ENCODE measurements at regions not wholly inside any gene's neighbourhood (a gene's known extent, or its start where the extent isn't known, plus 50 kb on each side); places are given as distances from the start of the nearest gene placed in this dataset.

- Histone ChIP-seq H3K4me2 (ENCODE audit: control insufficient read depth, extremely low read depth, insufficient read depth, low read depth, low read length) (no peak overlapping the region), H3K27me3 (ENCODE audit: control insufficient read depth, extremely low read depth, insufficient read depth, low read length) (no peaks in the 10 kb centered on the region), H3K9ac (ENCODE audit: control insufficient read depth, extremely low read depth, insufficient read depth, low read length) (no peak overlapping the region), H3K79me2 (ENCODE audit: control insufficient read depth, insufficient read depth, low read length) (no peaks in the 10 kb centered on the region), H4K20me1 (ENCODE audit: control insufficient read depth, extremely low read depth, insufficient read depth, low read length) (no peaks in the 10 kb centered on the region), H3K9me3 (ENCODE audit: control insufficient read depth, low read depth, low read length) (no peaks in the 10 kb centered on the region), H3K4me1 (ENCODE audit: control insufficient read depth, extremely low read depth, insufficient read depth, low read length) (no peaks in the 10 kb centered on the region), H3K27ac (ENCODE audit: control insufficient read depth, insufficient read depth, low read length) (no peak overlapping the region), H2AFZ (ENCODE audit: control insufficient read depth, low read length) (no peak overlapping the region), H3K4me3 (ENCODE audit: control insufficient read depth in 2 of 3, extremely low read depth in 1 of 3, insufficient read depth in 2 of 3, low read depth in 1 of 3, low read length in 3 of 3) (no peak overlapping the region), H3K9me1 (ENCODE audit: control insufficient read depth, extremely low read depth, insufficient read depth, low read length) (no peaks in the 10 kb centered on the region), H3K36me3 (ENCODE audit: control insufficient read depth in 2 of 2, extremely low read depth in 1 of 2, insufficient read depth in 2 of 2, low read length in 2 of 2) (no peaks in the 10 kb centered on the region)
- dilution Hi-C loops (cut with MboI; ENCODE audit: extremely low pct_ligation_motif_present, low sequenced_read_pairs), result no loop called here
- DNase-seq (ENCODE audit: low read depth, low spot score) (no peak), FAIRE-seq (no peak)
- no peak for TF ChIP-seq EZH2 (IDR thresholded peaks at IDR 0.05; ENCODE audit: low read length)
- TF ChIP-seq, protein P1, sequence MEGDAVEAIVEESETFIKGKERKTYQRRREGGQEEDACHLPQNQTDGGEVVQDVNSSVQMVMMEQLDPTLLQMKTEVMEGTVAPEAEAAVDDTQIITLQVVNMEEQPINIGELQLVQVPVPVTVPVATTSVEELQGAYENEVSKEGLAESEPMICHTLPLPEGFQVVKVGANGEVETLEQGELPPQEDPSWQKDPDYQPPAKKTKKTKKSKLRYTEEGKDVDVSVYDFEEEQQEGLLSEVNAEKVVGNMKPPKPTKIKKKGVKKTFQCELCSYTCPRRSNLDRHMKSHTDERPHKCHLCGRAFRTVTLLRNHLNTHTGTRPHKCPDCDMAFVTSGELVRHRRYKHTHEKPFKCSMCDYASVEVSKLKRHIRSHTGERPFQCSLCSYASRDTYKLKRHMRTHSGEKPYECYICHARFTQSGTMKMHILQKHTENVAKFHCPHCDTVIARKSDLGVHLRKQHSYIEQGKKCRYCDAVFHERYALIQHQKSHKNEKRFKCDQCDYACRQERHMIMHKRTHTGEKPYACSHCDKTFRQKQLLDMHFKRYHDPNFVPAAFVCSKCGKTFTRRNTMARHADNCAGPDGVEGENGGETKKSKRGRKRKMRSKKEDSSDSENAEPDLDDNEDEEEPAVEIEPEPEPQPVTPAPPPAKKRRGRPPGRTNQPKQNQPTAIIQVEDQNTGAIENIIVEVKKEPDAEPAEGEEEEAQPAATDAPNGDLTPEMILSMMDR (optimal IDR thresholded peaks at IDR 0.05 in 1 of 3, IDR thresholded peaks at IDR 0.05 in 1 of 3, conservative IDR thresholded peaks at IDR 0.05 in 1 of 3; ENCODE audit: extremely low read depth in 1 of 3, insufficient read depth in 2 of 3, low read length in 3 of 3), result no peak
Observed at GRCh38 chr2:184026961-184027360, 571.4 kb upstream of the ZNF804A start.

DNA sequence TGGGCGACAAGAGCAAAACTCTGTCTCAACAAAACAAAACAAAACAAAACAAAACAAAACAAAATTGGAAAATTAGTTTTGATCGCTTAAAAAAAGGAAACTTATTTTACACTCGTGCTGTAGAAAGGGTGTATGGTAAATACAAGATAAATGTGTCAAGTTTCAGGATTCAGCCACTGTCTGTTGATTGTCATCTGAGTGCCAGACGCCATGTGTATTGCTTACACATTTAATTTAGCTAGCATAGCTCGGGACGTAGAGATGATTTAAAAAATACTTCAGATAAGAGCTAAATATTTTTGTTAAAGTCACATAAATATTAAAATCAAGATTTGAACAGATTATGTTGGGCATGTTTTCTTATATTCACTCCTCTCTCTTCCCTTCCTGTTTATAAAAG lies 568.1 kb upstream of the ZNF804A start:
- no peaks in the 10 kb centered on the region for H3K4me1 ChIP-seq (ENCODE audit: control insufficient read depth, extremely low read depth, insufficient read depth, low read length)
- H3K79me2 ChIP-seq (ENCODE audit: control insufficient read depth, insufficient read depth, low read length), result no peaks in the 10 kb centered on the region
- dilution Hi-C loops (cut with MboI; ENCODE audit: extremely low pct_ligation_motif_present, low sequenced_read_pairs), result no loop called here
- H2AFZ ChIP-seq (ENCODE audit: control insufficient read depth, low read length), result no peak overlapping the region
- H3K4me2 ChIP-seq (ENCODE audit: control insufficient read depth, extremely low read depth, insufficient read depth, low read depth, low read length), result no peak overlapping the region
- no peak overlapping the region for H3K27ac ChIP-seq (ENCODE audit: control insufficient read depth, insufficient read depth, low read length)
- no peak overlapping the region for H3K9ac ChIP-seq (ENCODE audit: control insufficient read depth, extremely low read depth, insufficient read depth, low read length)
- H3K4me3 ChIP-seq (ENCODE audit: control insufficient read depth in 2 of 3, extremely low read depth in 1 of 3, insufficient read depth in 2 of 3, low read depth in 1 of 3, low read length in 3 of 3), result no peak overlapping the region
- TF ChIP-seq, protein P1 (optimal IDR thresholded peaks at IDR 0.05 in 1 of 3, IDR thresholded peaks at IDR 0.05 in 1 of 3, conservative IDR thresholded peaks at IDR 0.05 in 1 of 3; ENCODE audit: extremely low read depth in 1 of 3, insufficient read depth in 2 of 3, low read length in 3 of 3), result no peak
- H3K9me3 ChIP-seq (ENCODE audit: control insufficient read depth, low read depth, low read length), result no peaks in the 10 kb centered on the region
- no peaks in the 10 kb centered on the region for H4K20me1 ChIP-seq (ENCODE audit: control insufficient read depth, extremely low read depth, insufficient read depth, low read length)
- FAIRE-seq, result no peak
- no peaks in the 10 kb centered on the region for H3K9me1 ChIP-seq (ENCODE audit: control insufficient read depth, extremely low read depth, insufficient read depth, low read length)
- no peaks in the 10 kb centered on the region for H3K36me3 ChIP-seq (ENCODE audit: control insufficient read depth in 2 of 2, extremely low read depth in 1 of 2, insufficient read depth in 2 of 2, low read length in 2 of 2)
- H3K27me3 ChIP-seq (ENCODE audit: control insufficient read depth, extremely low read depth, insufficient read depth, low read length), result no peaks in the 10 kb centered on the region
- no peak for DNase-seq (ENCODE audit: low read depth, low spot score)

Measured in keratinocyte (primary cell).